Stomach smooth muscle (tissue), 2 donors: ENCODE measurements at regions not wholly inside any gene's neighbourhood (a gene's known extent, or its start where the extent isn't known, plus 50 kb on each side); places are given as distances from the start of the nearest gene placed in this dataset.

Experiments used
- H3K27ac ChIP-seq: one replicate; pipeline ENCODE4 v1.7.0; 2013; ENCODE audit warnings: mild to moderate bottlenecking, low read length, inconsistent platforms
- H3K27me3 ChIP-seq, 2 donors: one replicate each; pipeline ENCODE4 v1.7.0; 2013; ENCODE audit warnings: low read length in 2 of 2; ENCODE audit not compliant: insufficient read depth in 2 of 2, control insufficient read depth in 1 of 2
- H3K36me3 ChIP-seq, 2 donors: one replicate each; pipeline ENCODE4 v1.7.0; 2013; ENCODE audit warnings: low read length in 2 of 2; ENCODE audit not compliant: control insufficient read depth in 2 of 2, insufficient read depth in 2 of 2
- H3K4me1 ChIP-seq: one replicate; pipeline ENCODE4 v1.7.0; 2013; ENCODE audit warnings: low read length; ENCODE audit not compliant: control insufficient read depth, insufficient read depth
- H3K4me3 ChIP-seq, 2 donors: one replicate each; pipeline ENCODE4 v1.7.0; 2013; ENCODE audit warnings: low read length in 2 of 2
- H3K9ac ChIP-seq, 2 donors: one replicate each; pipeline ENCODE4 v1.7.0; 2013; ENCODE audit warnings: low read length in 2 of 2, mild to moderate bottlenecking in 1 of 2
- H3K9me3 ChIP-seq, 2 donors: one replicate each; pipeline ENCODE4 v1.7.0; 2013; ENCODE audit warnings: low read length in 2 of 2; ENCODE audit not compliant: control insufficient read depth in 2 of 2
- donor health status: healthy.
- donor health status: Pancreatic carcinoma.

DNA sequence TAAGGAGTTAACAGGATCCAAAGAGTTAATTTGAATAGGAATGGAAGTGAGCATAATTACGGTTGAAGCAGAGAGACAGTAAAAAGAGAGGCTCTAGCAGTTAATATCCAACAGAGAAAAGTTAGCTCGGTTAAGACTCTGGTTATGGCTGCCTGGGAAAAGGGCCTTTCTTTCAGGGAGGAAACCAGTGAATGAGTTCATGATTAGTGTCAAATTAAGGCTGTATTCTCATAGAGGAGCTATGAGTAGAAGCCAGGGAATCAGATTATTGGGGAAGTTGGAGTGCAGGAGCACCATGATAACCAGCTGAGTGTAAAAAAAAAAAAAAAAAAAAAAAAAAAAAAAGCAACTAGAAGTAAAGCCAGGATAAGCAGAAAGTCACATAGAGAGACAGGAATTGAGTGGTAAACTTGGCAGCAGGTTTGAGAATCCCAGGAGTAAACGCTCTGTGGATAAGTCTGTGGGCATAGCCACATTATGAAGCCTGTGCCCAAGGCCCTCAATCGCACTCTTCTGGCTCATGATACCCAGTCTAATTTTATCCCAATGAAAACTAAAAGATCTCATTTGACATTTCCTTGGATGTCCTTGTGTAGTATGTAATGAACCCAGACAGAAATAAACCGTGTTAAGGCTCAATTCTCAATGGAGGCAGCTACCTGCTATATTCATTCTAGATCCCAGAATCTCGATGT, 372.6 kb upstream of the MPDZ start:
- Histone ChIP-seq H3K9me3 (no peaks in the 10 kb centered on the region), H3K9ac (no peak overlapping the region), H3K27ac (no peak overlapping the region), H3K4me3 (no peak overlapping the region), H3K27me3 (no peaks in the 10 kb centered on the region), H3K4me1 (no peaks in the 10 kb centered on the region), H3K36me3 (no peaks in the 10 kb centered on the region)

GRCh38 chr9:13651526-13651925, 372.0 kb upstream of the MPDZ start:
- Histone ChIP-seq H3K4me3 (no peak overlapping the region), H3K27ac (no peak overlapping the region), H3K27me3 (no peaks in the 10 kb centered on the region)

DNA sequence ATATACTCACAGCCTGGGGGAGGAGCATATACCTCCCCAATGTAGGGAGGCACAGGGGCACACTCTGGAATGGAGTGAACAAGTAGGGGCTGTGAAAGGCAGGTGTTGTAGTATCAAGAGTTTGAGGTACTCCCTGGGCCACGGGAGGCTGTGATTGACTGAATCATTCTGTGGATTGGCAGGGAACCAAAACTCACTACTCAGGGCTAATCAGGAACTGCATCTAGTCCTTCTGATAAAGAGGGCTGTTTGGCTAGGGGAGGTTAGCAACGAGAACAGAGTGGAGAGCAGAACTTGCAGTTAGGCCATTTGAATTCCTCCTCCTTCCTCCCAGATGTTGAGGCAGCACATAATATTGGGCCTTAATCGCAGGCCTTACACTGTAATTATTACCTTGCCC, 369.2 kb upstream of the MPDZ start:
- no peaks in the 10 kb centered on the region for H3K27me3 ChIP-seq
- H3K27ac ChIP-seq: no peak overlapping the region
- no peak overlapping the region for H3K4me3 ChIP-seq
- no peaks in the 10 kb centered on the region for H3K36me3 ChIP-seq
- H3K9me3 ChIP-seq: no peaks in the 10 kb centered on the region
- no peak overlapping the region for H3K9ac ChIP-seq
- H3K4me1 ChIP-seq: no peaks in the 10 kb centered on the region

More at GRCh38 chr9:13651526-13651925, 372.0 kb upstream of the MPDZ start:
- no peak overlapping the region for H3K9ac ChIP-seq
- H3K4me1 ChIP-seq: no peaks in the 10 kb centered on the region
- no peaks in the 10 kb centered on the region for H3K36me3 ChIP-seq
- H3K9me3 ChIP-seq: no peaks in the 10 kb centered on the region

DNA sequence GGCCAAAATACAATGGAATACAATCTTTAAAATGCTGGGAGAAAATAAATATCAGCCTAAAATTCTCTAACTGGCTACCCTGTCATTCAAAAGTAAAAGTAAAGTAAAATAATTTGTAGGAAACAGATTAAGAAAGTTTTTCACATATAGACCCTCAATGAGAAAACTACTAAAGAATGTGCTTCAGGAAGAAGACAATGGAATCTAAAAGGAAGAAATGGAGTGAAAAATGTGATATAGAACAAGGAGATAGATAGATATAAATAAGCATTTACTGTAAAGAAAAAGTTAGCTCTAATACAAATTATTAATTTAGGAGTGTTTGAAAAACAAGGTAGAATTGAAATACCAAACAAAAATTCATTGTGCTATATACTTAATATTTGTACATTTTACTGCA, 368.6 kb upstream of the MPDZ start:
- H3K9me3 ChIP-seq: no peaks in the 10 kb centered on the region
- no peak overlapping the region for H3K4me3 ChIP-seq
- H3K27me3 ChIP-seq: no peaks in the 10 kb centered on the region
- H3K4me1 ChIP-seq: no peaks in the 10 kb centered on the region
- H3K36me3 ChIP-seq: no peaks in the 10 kb centered on the region
- H3K27ac ChIP-seq: no peak overlapping the region
- no peak overlapping the region for H3K9ac ChIP-seq

- Histone ChIP-seq H3K4me1 (no peaks in the 10 kb centered on the region), H3K4me3 (no peak overlapping the region), H3K9me3 (no peaks in the 10 kb centered on the region), H3K27ac (no peak overlapping the region), H3K27me3 (no peaks in the 10 kb centered on the region), H3K36me3 (no peaks in the 10 kb centered on the region), H3K9ac (no peak overlapping the region)
Observed at GRCh38 chr9:13646500-13647021, 367.1 kb upstream of the MPDZ start.

GRCh38 chr9:13645557-13645956, 366.1 kb upstream of the MPDZ start:
- H3K4me3 ChIP-seq: no peak overlapping the region
- H3K9me3 ChIP-seq: no peaks in the 10 kb centered on the region
- H3K4me1 ChIP-seq: no peaks in the 10 kb centered on the region
- no peak overlapping the region for H3K27ac ChIP-seq
- no peaks in the 10 kb centered on the region for H3K27me3 ChIP-seq
- no peak overlapping the region for H3K9ac ChIP-seq
- H3K36me3 ChIP-seq: no peaks in the 10 kb centered on the region

- H3K36me3 ChIP-seq: no peaks in the 10 kb centered on the region
- H3K27me3 ChIP-seq: no peaks in the 10 kb centered on the region
- H3K4me1 ChIP-seq: no peaks in the 10 kb centered on the region
- H3K9ac ChIP-seq: no peak overlapping the region
- no peak overlapping the region for H3K4me3 ChIP-seq
- H3K9me3 ChIP-seq: no peaks in the 10 kb centered on the region
- no peak overlapping the region for H3K27ac ChIP-seq
Observed at GRCh38 chr9:13644675-13645074, 365.2 kb upstream of the MPDZ start.

DNA sequence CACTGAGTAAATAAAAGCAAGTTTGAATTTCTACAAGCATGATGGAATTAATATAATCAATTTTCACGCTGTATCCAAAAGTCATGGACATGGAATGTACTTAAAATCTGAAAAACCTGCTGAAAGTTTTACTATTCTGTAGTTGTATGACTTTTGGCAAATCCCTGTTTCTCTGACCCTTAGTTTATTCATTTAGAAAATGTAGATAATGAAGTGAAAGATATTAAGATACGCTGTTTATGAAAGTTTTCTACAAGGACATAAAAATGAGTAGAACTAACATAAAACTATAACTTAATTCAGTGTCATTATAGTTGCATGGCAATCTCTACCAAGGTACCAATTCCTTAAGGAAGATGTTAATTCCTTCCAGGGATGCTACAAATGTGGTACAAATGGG, 363.2 kb upstream of the MPDZ start:
- no peak overlapping the region for H3K4me3 ChIP-seq
- H3K27ac ChIP-seq: no peak overlapping the region
- no peaks in the 10 kb centered on the region for H3K9me3 ChIP-seq
- no peaks in the 10 kb centered on the region for H3K36me3 ChIP-seq
- H3K9ac ChIP-seq: no peak overlapping the region
- H3K27me3 ChIP-seq: no peaks in the 10 kb centered on the region
- no peaks in the 10 kb centered on the region for H3K4me1 ChIP-seq

- H3K9ac ChIP-seq: no peak overlapping the region
- H3K9me3 ChIP-seq: peaks cover 0 to 2% of the 10 kb centered on the region in 2 donors
- no peaks in the 10 kb centered on the region for H3K4me1 ChIP-seq
- no peaks in the 10 kb centered on the region for H3K27me3 ChIP-seq
- no peak overlapping the region for H3K4me3 ChIP-seq
- no peaks in the 10 kb centered on the region for H3K36me3 ChIP-seq
- no peak overlapping the region for H3K27ac ChIP-seq
Observed at GRCh38 chr9:13629067-13629466, 349.6 kb upstream of the MPDZ start.

- no peak overlapping the region for H3K27ac ChIP-seq
- H3K4me3 ChIP-seq: no peak overlapping the region
- H3K4me1 ChIP-seq: no peaks in the 10 kb centered on the region
- peaks cover 0 to 2% of the 10 kb centered on the region in 2 donors for H3K9me3 ChIP-seq
- no peaks in the 10 kb centered on the region for H3K36me3 ChIP-seq
- no peaks in the 10 kb centered on the region for H3K27me3 ChIP-seq
- H3K9ac ChIP-seq: no peak overlapping the region
Observed at GRCh38 chr9:13628526-13628925, 349.0 kb upstream of the MPDZ start.

GRCh38 chr9:13627502-13627901, 348.0 kb upstream of the MPDZ start:
- H3K27ac ChIP-seq: no peak overlapping the region
- no peaks in the 10 kb centered on the region for H3K36me3 ChIP-seq
- H3K9ac ChIP-seq: no peak overlapping the region
- H3K9me3 ChIP-seq: peaks cover 0 to 2% of the 10 kb centered on the region in 2 donors
- H3K4me1 ChIP-seq: no peaks in the 10 kb centered on the region
- H3K27me3 ChIP-seq: no peaks in the 10 kb centered on the region
- no peak overlapping the region for H3K4me3 ChIP-seq
